SK-MEL-5 (cell line): ENCODE measurements at regions not wholly inside any gene's neighbourhood (a gene's known extent, or its start where the extent isn't known, plus 50 kb on each side); places are given as distances from the start of the nearest gene placed in this dataset.
A peak's percentile ranks its signal among the peaks of the same experiment; 100 is the strongest.
"Not testable (repeated sequence)": the region's sequence is repeated elsewhere in the genome, so short reads cannot be mapped to it uniquely, and the experiment has no call there.

Source experiments
- DNase-seq: peaks from one replicate; pipeline ENCODE4 v3.0.0-alpha.2; 2016; ENCODE audit warnings: low read depth, low spot score
- in situ Hi-C: cut with HindIII; loops from 2 replicates; pipeline ENCODE4 v1.10.0; 2016; ENCODE audit warnings: low sequenced_read_pairs, high pct_unique_total_duplicates, low pct_unique_long_range_greater_than_20kb

DNA sequence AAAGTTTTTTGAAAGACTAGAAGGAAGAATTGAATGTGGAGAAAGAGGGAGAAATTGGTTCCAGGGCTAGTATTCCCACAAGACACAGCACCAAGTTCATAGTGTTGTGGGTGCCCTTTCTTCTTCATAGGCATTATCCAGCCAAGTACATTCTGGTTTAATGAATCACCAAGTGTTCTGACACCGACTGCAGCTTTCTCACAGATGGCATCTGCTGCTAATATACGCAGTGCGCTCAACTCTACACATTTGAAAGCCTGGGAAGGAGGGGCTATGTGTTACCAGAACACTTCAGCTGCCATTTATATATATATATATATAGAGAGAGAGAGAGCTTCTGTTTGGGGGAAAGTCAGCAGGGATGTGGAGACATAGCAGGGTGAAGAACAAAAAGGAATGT is 1168.4 kb downstream of the GATA3 start:
- DNase-seq, result no peak
- in situ Hi-C loops, result no loop called here

- in situ Hi-C loops, result no loop called here
- no peak for DNase-seq
Measured at GRCh38 chr10:9227679-9228365, 1173.3 kb downstream of the GATA3 start.

- in situ Hi-C loops, result no loop called here
- no peak for DNase-seq
Measured at GRCh38 chr10:9228771-9229170, 1174.3 kb downstream of the GATA3 start.

DNA sequence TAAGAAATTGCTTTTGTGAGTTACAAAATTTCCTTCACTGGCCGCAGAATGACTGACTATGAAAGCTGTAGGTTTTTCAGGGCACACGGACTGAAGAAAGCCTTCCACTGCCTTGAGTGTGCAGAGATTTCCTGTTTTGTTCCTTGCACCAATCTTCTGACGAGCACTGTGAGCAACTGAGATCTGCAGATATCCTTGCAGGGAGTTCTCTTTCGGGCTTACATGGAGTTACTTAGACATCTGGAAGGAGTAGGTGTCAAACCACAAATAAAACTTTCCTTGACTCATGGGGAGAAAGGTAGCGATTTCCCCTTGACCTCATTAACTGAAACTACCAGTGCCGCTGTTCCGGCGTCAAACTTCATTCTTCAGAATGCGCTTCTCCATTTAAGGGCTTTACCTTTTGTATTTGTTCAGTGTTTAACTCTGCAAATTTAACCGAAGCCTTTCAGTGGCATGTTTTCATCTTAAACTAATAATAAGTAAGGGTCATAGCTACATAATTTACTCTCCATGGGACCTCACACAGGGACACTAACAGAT is 1175.3 kb downstream of the GATA3 start:
- in situ Hi-C loops, result no loop called here
- DNase-seq, result no peak

- no peak for DNase-seq
- in situ Hi-C loops, result no loop called here
Measured at GRCh38 chr10:9230625-9231024, 1176.1 kb downstream of the GATA3 start.

GRCh38 chr10:9234191-9234590 is 1179.7 kb downstream of the GATA3 start:
- in situ Hi-C loops, result no loop called here
- peak; percentile 37 for DNase-seq

GRCh38 chr10:9238041-9238440 is 1183.6 kb downstream of the GATA3 start:
- DNase-seq, result no peak

GRCh38 chr10:9239298-9239697 is 1184.8 kb downstream of the GATA3 start:
- DNase-seq, result no peak
- in situ Hi-C loops, result no loop called here

More at GRCh38 chr10:9238041-9238440, 1183.6 kb downstream of the GATA3 start:
- in situ Hi-C loops, result no loop called here

DNA sequence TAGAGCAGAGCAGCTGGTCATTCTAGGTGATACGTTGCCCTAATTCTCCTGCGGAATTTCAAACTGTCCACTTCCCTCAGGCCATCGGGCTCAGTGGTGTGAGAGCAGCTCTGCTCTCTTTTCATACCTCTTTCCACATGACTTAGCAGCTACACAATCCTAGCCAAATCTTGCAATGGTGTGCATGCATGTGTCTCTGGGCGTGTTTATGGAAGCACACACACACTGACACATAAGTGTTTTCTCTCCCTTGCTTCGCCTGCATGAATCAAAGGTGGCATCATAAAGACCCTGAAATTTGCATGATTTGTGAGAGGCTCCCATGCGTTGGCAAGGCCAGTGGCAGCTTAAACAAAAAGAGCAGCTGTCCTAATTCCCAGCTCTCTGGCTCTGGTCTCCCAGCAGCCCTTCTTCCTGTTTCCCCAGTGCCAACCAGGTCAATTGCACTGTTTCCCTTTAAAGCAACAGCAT is 1189.5 kb downstream of the GATA3 start:
- in situ Hi-C loops, result no loop called here
- DNase-seq, result no peak

DNA sequence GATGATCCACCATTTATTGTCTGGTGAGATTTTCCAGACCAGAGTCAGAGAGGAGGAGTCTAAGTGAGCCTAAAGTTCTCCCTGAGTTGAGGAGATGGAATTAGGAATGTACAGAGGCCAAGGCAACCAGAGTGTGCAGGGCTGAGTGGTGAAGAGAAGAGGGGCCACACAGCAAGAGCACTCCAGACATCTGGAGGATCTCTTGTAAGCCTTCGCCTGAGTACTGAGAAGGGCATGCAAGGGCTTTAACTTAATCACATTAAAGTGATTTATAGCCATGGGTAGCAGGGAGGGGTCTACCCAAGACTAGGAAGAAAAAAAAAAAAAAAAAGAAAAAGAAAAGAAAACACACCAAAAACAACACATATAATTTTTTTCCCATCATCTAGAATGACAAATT is 1190.4 kb downstream of the GATA3 start:
- in situ Hi-C loops, result no loop called here
- no peak for DNase-seq

GRCh38 chr10:9253121-9253520 is 1198.6 kb downstream of the GATA3 start:
- in situ Hi-C loops, result no loop called here
- DNase-seq, result no peak

DNA sequence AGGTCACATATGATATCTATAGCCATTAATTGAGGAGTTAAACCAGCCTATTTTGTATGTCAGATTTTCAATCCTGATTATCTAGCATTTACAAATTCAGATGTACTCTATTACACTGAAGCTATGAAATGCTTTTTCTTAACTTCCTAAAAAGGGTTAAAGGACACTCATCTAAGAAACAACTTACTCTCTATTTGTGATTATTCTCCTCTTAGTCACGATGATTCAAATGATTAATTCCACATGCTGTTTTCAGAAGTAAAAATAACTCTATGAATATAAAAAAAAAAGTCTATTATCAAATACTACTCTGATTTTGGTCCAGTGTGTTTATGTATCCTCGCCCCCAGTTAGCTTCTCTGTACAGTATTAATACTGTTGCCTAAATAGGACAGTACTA is 1199.9 kb downstream of the GATA3 start:
- DNase-seq, result no peak
- in situ Hi-C loops, result no loop called here

GRCh38 chr10:9260690-9261089 is 1206.2 kb downstream of the GATA3 start:
- in situ Hi-C loops, result no loop called here
- DNase-seq, result no peak

- in situ Hi-C loops, result no loop called here
- no peak for DNase-seq
Measured at GRCh38 chr10:9262770-9263169, 1208.3 kb downstream of the GATA3 start.

- no peak for DNase-seq
- in situ Hi-C loops, result no loop called here
Measured at GRCh38 chr10:9268176-9268575, 1213.7 kb downstream of the GATA3 start.

DNA sequence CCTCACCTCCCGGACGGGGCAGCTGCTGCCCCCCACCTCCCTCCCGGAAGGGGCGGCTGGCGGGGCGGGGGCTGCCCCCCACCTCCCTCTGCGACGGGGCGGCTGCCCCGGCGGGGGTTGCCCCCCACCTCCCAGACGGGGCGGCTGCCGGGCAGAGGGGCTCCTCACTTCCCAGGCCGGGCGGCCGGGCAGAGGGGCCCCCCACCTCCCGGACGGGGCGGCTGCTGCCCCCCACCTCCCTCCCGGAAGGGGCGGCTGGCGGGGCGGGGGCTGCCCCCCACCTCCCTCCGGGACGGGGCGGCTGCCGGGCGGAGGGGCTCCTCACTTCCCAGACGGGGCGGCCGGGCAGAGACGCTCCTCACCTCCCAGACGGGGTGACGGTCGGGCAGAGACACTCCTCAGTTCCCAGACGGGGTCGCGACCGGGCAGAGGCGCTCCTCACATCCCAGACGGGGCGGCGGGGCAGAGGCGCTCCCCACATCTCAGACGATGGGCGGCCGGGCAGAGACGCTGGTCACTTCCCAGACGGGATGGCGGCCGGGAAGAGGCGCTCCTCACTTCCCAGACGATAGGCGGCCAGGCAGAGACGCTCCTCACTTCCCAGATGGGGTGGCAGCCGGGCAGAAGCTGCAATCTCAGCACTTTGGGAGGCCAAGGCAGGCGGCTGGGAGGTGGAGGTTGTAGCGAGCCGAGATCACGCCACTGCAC is 1218.8 kb downstream of the GATA3 start:
- in situ Hi-C loops, DNase-seq: not testable (repeated sequence)

DNA sequence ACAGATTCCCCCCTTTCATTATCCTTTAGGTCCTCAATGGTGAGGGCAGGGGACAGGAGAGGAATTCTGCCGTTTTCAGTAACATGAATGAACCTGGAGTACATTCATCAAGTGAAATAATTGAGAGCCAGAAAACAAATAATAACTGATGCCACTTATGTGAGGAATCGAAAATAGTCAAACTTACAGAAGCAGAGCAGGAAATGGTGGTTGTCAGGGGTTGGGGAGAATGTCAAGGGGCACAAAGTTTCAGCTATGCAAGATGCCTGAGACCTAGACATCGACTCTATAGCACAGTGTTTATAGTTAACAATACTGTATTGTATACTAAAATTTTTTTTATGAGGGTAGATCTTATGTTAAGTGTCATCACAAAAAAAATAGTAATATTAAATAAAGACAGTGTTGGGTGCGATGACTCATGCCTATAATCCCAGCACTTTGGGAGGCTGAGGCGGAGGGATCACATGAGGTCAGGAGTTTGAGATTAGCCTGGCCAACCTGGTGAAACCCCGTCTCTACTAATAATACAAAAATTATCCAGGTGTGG is 1219.8 kb downstream of the GATA3 start:
- in situ Hi-C loops, result no loop called here
- DNase-seq, result peak; percentile 55

- no peak for DNase-seq
- in situ Hi-C loops, result no loop called here
Measured at GRCh38 chr10:9275861-9276260, 1221.4 kb downstream of the GATA3 start.

GRCh38 chr10:9285690-9286089 is 1231.2 kb downstream of the GATA3 start:
- in situ Hi-C loops, result no loop called here
- no peak for DNase-seq
